ENCODE measurements at regions not wholly inside any gene's neighbourhood (a gene's known extent, or its start where the extent isn't known, plus 50 kb on each side); places are given as distances from the start of the nearest gene placed in this dataset.

DNA sequence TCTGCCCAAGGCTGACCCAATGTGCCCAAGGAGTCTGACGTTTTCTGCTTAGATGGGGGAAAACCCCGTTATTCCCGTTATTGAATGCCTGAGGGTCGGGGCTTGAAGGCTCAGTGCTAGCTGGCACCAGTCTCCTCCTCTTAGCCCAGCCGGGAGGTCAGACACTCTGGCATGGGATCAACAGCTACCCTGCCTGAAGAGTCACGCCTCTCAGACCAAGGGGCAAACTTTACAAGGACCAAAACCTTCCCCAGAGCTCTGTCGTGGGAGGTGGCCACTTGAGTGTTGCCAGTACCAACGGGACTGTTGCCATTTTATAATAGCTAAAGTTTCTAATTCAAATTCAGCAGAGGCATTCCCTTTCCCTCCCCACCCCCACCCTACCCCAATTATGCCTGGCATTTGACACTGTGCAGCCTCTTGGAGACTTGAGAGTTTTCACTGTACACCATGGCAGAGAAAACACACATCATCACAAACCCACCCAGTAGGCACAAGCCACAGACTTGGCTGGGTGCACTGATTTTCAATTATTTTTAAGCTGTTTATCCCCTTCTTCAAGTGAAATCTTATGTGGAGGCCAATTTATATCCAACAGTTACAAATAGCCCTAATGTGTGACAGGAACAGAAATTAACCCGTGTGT lies 137.5 kb upstream of the SYT13 start:
- no peak for TF ChIP-seq POLR2AphosphoS5 (IDR thresholded peaks at IDR 0.05; ENCODE audit: low read depth, low read length)
- TF ChIP-seq POLR2A (IDR thresholded peaks at IDR 0.05; ENCODE audit: low read depth, low read length), result no peak
- no peak for TF ChIP-seq TAF1 (IDR thresholded peaks at IDR 0.05; ENCODE audit: low read depth, low read length)
- no peak for TF ChIP-seq POU2F2 (IDR thresholded peaks at IDR 0.05; ENCODE audit: low read depth, low read length)
